WERI-Rb-1 (cell line): ENCODE measurements at regions not wholly inside any gene's neighbourhood (a gene's known extent, or its start where the extent isn't known, plus 50 kb on each side); places are given as distances from the start of the nearest gene placed in this dataset.
A peak's percentile ranks its signal among the peaks of the same experiment; 100 is the strongest.

ENCODE experiments used
- DNase-seq: peaks from one replicate; pipeline ENCODE4 v3.0.0-alpha.2; 2020
- H3K27ac ChIP-seq: fragments of 250-450 bp; sonication (Bioruptor Pico); 2 replicates; pipeline ENCODE4 v1.5.1; 2020; ENCODE audit warnings: mild to moderate bottlenecking, moderate library complexity
- H3K27me3 ChIP-seq: fragments of 250-450 bp; sonication (Bioruptor Pico); 2 replicates; pipeline ENCODE4 v1.5.1; 2021; ENCODE audit warnings: mild to moderate bottlenecking, low read depth, moderate library complexity; ENCODE audit not compliant: insufficient read depth, severe bottlenecking
- H3K36me3 ChIP-seq: fragments of 250-450 bp; sonication (Bioruptor Pico); 2 replicates; pipeline ENCODE4 v1.5.1; 2020; ENCODE audit warnings: mild to moderate bottlenecking, moderate library complexity
- H3K4me3 ChIP-seq: 2 replicates; pipeline ENCODE4 v1.5.1; 2011; ENCODE audit warnings: low read depth, mild to moderate bottlenecking, control low read depth, low read length
- H3K9me3 ChIP-seq: fragments of 250-450 bp; sonication (Bioruptor Pico); 2 replicates; pipeline ENCODE4 v1.5.1; 2021; ENCODE audit warnings: mild to moderate bottlenecking, moderate library complexity; ENCODE audit not compliant: severe bottlenecking
- CTCF ChIP-seq: IDR thresholded peaks from 2 replicates; pipeline ENCODE4 v1.5.1; 2011; ENCODE audit warnings: low read depth, mild to moderate bottlenecking, control low read depth, inconsistent platforms, low read length

GRCh38 chr4:60201052-60201673 is 999.0 kb upstream of the ADGRL3 start:
- TF ChIP-seq CTCF, result peak; percentile 79
- no peaks in the 10 kb centered on the region for H3K27me3 ChIP-seq
- no peaks in the 10 kb centered on the region for H3K9me3 ChIP-seq
- DNase-seq, result peak; percentile 47
- no peaks in the 10 kb centered on the region for H3K36me3 ChIP-seq
- H3K4me3 ChIP-seq, result no peak overlapping the region
- no peak overlapping the region for H3K27ac ChIP-seq

- Histone ChIP-seq H3K27me3 (no peaks in the 10 kb centered on the region), H3K4me3 (no peak overlapping the region), H3K9me3 (peaks cover 4% of the 10 kb centered on the region), H3K27ac (no peak overlapping the region), H3K36me3 (no peaks in the 10 kb centered on the region)
- DNase-seq, result no peak
- TF ChIP-seq CTCF, result no peak
Observed at GRCh38 chr4:60209588-60209987, 990.5 kb upstream of the ADGRL3 start.

- H3K27ac ChIP-seq, result no peak overlapping the region
- TF ChIP-seq CTCF, result no peak
- H3K4me3 ChIP-seq, result no peak overlapping the region
- no peaks in the 10 kb centered on the region for H3K27me3 ChIP-seq
- no peaks in the 10 kb centered on the region for H3K36me3 ChIP-seq
- no peaks in the 10 kb centered on the region for H3K9me3 ChIP-seq
- DNase-seq, result no peak
Observed at GRCh38 chr4:60215906-60216305, 984.2 kb upstream of the ADGRL3 start.

GRCh38 chr4:60216752-60217151 is 983.4 kb upstream of the ADGRL3 start:
- Histone ChIP-seq H3K4me3 (no peak overlapping the region), H3K36me3 (no peaks in the 10 kb centered on the region), H3K9me3 (no peaks in the 10 kb centered on the region), H3K27me3 (no peaks in the 10 kb centered on the region), H3K27ac (no peak overlapping the region)
- no peak for TF ChIP-seq CTCF
- no peak for DNase-seq

GRCh38 chr4:60221866-60222265 is 978.3 kb upstream of the ADGRL3 start:
- no peak for TF ChIP-seq CTCF
- no peak for DNase-seq
- Histone ChIP-seq H3K36me3 (no peaks in the 10 kb centered on the region), H3K4me3 (no peak overlapping the region), H3K27me3 (no peaks in the 10 kb centered on the region), H3K9me3 (no peaks in the 10 kb centered on the region), H3K27ac (no peak overlapping the region)
